ENCODE measurements at regions not wholly inside any gene's neighbourhood (a gene's known extent, or its start where the extent isn't known, plus 50 kb on each side); places are given as distances from the start of the nearest gene placed in this dataset.

DNA sequence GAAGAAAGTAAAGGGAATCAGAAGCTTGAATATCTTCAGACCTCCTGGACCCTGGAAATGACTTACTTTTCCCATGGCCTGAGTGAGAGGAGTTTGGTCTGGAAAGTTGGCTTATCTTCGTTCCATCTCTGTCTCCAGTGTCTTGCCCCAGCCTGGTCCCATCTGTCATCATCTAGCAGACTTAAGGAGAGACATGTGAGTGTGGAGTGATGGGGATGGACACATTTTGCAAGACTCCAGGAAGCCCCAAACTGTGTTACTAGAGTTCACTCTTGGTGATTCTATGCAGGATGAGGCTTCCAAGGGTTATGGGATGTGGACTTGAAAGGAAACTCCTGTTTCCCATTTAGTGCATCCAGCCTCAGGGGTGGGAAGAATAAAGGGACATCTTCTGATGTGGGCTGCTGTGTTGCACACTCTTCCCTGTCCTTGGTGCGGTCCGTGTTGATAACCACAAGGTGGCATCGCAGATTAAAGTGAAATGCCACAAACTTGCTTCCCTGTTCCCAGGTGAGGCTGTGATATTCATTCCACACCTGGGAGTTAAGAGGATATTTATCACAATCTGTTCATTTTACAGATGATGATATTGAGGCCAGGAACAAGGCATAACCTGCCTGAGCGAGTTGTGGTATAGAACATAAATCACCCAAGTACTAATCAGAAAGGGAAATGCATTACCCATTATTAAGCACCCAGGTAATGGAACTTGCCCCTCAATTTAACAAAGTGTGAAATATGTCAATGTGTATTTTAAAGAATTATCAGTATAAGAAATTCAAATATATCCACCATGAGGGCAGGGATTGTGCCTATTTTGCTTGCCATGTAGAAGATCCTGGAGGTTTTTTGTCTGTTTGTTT is 269.9 kb upstream of the PAPPA start:
- TF ChIP-seq, protein P1, sequence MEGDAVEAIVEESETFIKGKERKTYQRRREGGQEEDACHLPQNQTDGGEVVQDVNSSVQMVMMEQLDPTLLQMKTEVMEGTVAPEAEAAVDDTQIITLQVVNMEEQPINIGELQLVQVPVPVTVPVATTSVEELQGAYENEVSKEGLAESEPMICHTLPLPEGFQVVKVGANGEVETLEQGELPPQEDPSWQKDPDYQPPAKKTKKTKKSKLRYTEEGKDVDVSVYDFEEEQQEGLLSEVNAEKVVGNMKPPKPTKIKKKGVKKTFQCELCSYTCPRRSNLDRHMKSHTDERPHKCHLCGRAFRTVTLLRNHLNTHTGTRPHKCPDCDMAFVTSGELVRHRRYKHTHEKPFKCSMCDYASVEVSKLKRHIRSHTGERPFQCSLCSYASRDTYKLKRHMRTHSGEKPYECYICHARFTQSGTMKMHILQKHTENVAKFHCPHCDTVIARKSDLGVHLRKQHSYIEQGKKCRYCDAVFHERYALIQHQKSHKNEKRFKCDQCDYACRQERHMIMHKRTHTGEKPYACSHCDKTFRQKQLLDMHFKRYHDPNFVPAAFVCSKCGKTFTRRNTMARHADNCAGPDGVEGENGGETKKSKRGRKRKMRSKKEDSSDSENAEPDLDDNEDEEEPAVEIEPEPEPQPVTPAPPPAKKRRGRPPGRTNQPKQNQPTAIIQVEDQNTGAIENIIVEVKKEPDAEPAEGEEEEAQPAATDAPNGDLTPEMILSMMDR (IDR thresholded peaks at IDR 0.05; ENCODE audit: borderline replicate concordance, extremely low read depth, low read length, poor library complexity, severe bottlenecking), result peak; percentile 56
- TF ChIP-seq EZH2 (IDR thresholded peaks at IDR 0.05; ENCODE audit: borderline replicate concordance, low read depth, low read length, severe bottlenecking), result no peak

All from DND-41 (cell line).